Ovary (tissue), 7 donors: ENCODE measurements at regions not wholly inside any gene's neighbourhood (a gene's known extent, or its start where the extent isn't known, plus 50 kb on each side); places are given as distances from the start of the nearest gene placed in this dataset.

Source experiments
- DNase-seq, 5 donors: peaks; one replicate each; pipeline ENCODE4 v3.0.0-alpha.2; 2019 to 2020
- H3K27ac ChIP-seq, 2 donors: fragments of 200-600 bp; one replicate each; pipeline versions ENCODE4 v1.5.1 to v1.8.0; 2019 to 2022
- H3K27me3 ChIP-seq: fragments of 200-600 bp; one replicate; pipeline ENCODE4 v1.8.0; 2022
- H3K36me3 ChIP-seq: fragments of 200-600 bp; sonication (generic); one replicate; pipeline ENCODE4 v1.5.1; 2019
- H3K4me1 ChIP-seq: one replicate; pipeline ENCODE4 v1.8.1; 2013; ENCODE audit warnings: mild to moderate bottlenecking, moderate library complexity; ENCODE audit not compliant: insufficient read depth
- H3K4me3 ChIP-seq: fragments of 200-600 bp; sonication (generic); one replicate; pipeline ENCODE4 v1.5.1; 2017
- H3K9me3 ChIP-seq, 2 donors: fragments of 200-600 bp in 1 of 2; sonication (generic) in 1 of 2; one replicate each; pipeline versions ENCODE4 v1.5.1 to v1.8.1; 2013 to 2019; ENCODE audit warnings: mild to moderate bottlenecking in 1 of 2, moderate library complexity in 1 of 2
- EP300 ChIP-seq: sonication (generic); formaldehyde crosslinking; IDR thresholded peaks from one replicate; pipeline ENCODE4 v1.6.1; 2017; ENCODE audit warnings: antibody characterized with exemption
- POLR2A ChIP-seq: fragments of 450-650 bp; IDR thresholded peaks from one replicate; pipeline ENCODE4 v1.6.1; 2017; ENCODE audit warnings: antibody characterized with exemption, mild to moderate bottlenecking, moderate library complexity
- WGBS, 3 donors: extraction: QIAGEN DNeasy Blood & Tissue Kit in 1 of 3; methylation state at CpG; one replicate each; pipeline versions ENCODE4 v1.1.5 to v1.1.7; 2013 to 2017; 5-methylcytosine and 5-hydroxymethylcytosine counted together
- intact Hi-C, 4 donors: fragments of 100-400 bp; cut with DNase I; formaldehyde crosslinking; loops; one replicate each; pipeline versions ENCODE4 v1.11.0 to v1.15.1; 2022 to 2023
- TF ChIP-seq, protein P1 (sequence below), 3 donors: fragments of 450-650 bp in 2 of 3; fragments of 200-600 bp in 1 of 3; IDR thresholded peaks; one replicate each; pipeline versions ENCODE4 v1.5.1 to v1.8.0; 2016 to 2022; ENCODE audit warnings: antibody characterized with exemption in 3 of 3, mild to moderate bottlenecking in 1 of 3
- donor health status: DM: no; HTN: no; CAD: no; lungs with moderate emphysema.
- donor health status: DM: no; HTN: no; CAD: no.
- donor health status: Bipolar disorder and iron deficiency.
- donor health status: DM: no; HTN: no; CAD: no.
- donor health status: DM: yes; HTN: yes; CAD: no.

DNA sequence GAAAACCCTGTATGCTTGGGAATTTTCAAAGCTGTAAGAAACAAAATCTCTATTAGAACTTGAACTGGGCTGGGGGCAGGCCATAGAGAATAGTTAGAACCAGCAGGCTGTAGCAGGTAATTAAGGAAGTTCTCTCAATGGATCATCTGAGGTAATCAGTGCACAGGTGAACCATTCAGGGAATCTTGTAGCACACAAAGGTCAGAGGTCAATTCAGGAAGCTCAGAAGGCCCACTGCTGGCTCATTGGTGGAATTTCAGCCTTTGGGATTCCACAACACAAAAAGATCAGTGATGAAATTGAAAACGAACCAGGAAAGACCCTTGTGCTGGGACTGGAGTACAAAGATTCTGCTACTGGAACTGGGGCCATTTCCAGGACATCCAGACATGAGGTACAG is 82.0 kb downstream of the TMEM168 start:
- Histone ChIP-seq H3K4me1 (no peaks in the 10 kb centered on the region), H3K9me3 (no peaks in the 10 kb centered on the region), H3K4me3 (no peak overlapping the region), H3K27ac (no peak overlapping the region), H3K36me3 (no peaks in the 10 kb centered on the region), H3K27me3 (peaks cover 2% of the 10 kb centered on the region)
- TF ChIP-seq, protein P1, sequence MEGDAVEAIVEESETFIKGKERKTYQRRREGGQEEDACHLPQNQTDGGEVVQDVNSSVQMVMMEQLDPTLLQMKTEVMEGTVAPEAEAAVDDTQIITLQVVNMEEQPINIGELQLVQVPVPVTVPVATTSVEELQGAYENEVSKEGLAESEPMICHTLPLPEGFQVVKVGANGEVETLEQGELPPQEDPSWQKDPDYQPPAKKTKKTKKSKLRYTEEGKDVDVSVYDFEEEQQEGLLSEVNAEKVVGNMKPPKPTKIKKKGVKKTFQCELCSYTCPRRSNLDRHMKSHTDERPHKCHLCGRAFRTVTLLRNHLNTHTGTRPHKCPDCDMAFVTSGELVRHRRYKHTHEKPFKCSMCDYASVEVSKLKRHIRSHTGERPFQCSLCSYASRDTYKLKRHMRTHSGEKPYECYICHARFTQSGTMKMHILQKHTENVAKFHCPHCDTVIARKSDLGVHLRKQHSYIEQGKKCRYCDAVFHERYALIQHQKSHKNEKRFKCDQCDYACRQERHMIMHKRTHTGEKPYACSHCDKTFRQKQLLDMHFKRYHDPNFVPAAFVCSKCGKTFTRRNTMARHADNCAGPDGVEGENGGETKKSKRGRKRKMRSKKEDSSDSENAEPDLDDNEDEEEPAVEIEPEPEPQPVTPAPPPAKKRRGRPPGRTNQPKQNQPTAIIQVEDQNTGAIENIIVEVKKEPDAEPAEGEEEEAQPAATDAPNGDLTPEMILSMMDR (IDR thresholded peaks at IDR 0.05) = no peak
- TF ChIP-seq EP300 (no peak), POLR2A (no peak)
- 15 to 28% (median 19%) methylated on average over 1 of the region's 1 CpG for WGBS, 3 donors
- intact Hi-C loops = no loop called here
- no peak for DNase-seq
